Vagina (tissue), 2 donors: ENCODE measurements at regions not wholly inside any gene's neighbourhood (a gene's known extent, or its start where the extent isn't known, plus 50 kb on each side); places are given as distances from the start of the nearest gene placed in this dataset.

Source experiments
- POLR2A ChIP-seq, 2 donors: fragments of 450-650 bp; IDR thresholded peaks; one replicate each; pipeline ENCODE4 v1.6.1; 2017; ENCODE audit warnings: antibody characterized with exemption in 2 of 2, mild to moderate bottlenecking in 2 of 2, moderate library complexity in 2 of 2
- POLR2AphosphoS5 ChIP-seq, 2 donors: sonication (generic); formaldehyde crosslinking; IDR thresholded peaks; one replicate each; pipeline ENCODE4 v1.9.0; 2017; ENCODE audit warnings: antibody characterized with exemption in 2 of 2, mild to moderate bottlenecking in 2 of 2, low read depth in 1 of 2; ENCODE audit not compliant: insufficient read depth in 1 of 2
- TF ChIP-seq, protein P1 (sequence below), 3 experiments: fragments of 450-650 bp in 2 of 3; fragments of 200-600 bp in 1 of 3; sonication (generic) in 1 of 3; IDR thresholded peaks; one replicate each; pipeline ENCODE4 v1.5.1; 2017 to 2019; ENCODE audit warnings: antibody characterized with exemption in 3 of 3, mild to moderate bottlenecking in 2 of 3, moderate library complexity in 2 of 3

DNA sequence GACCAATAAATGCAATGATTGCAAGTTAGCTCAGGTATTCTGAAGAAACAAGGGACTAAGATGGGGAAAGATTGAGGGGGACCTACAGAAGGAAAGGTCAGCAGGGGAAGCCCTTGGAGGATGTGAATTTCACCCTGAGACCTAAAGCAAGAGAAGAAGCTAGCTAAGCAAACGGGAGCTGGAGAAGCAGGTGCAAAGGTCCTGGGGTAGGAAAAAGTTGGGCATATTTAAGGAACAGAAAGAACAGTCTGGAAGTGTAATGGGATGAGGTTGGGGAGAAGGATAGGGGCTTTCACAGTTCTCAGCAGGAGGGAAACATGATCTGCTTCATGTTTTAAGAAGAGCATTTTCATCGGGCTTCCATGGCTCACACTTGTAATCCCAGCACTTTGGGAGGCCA lies 89.7 kb upstream of the SLC45A1 start:
- TF ChIP-seq POLR2AphosphoS5 (IDR thresholded peaks at IDR 0.05; ENCODE audit: insufficient read depth in 1 of 2, low read depth in 1 of 2) (no peak), POLR2A (IDR thresholded peaks at IDR 0.05) (no peak)
- TF ChIP-seq, protein P1, sequence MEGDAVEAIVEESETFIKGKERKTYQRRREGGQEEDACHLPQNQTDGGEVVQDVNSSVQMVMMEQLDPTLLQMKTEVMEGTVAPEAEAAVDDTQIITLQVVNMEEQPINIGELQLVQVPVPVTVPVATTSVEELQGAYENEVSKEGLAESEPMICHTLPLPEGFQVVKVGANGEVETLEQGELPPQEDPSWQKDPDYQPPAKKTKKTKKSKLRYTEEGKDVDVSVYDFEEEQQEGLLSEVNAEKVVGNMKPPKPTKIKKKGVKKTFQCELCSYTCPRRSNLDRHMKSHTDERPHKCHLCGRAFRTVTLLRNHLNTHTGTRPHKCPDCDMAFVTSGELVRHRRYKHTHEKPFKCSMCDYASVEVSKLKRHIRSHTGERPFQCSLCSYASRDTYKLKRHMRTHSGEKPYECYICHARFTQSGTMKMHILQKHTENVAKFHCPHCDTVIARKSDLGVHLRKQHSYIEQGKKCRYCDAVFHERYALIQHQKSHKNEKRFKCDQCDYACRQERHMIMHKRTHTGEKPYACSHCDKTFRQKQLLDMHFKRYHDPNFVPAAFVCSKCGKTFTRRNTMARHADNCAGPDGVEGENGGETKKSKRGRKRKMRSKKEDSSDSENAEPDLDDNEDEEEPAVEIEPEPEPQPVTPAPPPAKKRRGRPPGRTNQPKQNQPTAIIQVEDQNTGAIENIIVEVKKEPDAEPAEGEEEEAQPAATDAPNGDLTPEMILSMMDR (IDR thresholded peaks at IDR 0.05) = no peak
